Upper lobe of left lung (tissue), 4 donors: ENCODE measurements at regions not wholly inside any gene's neighbourhood (a gene's known extent, or its start where the extent isn't known, plus 50 kb on each side); places are given as distances from the start of the nearest gene placed in this dataset.

Source experiments
- EP300 ChIP-seq, 4 donors: sonication (generic); formaldehyde crosslinking; IDR thresholded peaks; one replicate each; pipeline ENCODE4 v1.5.1; 2017; ENCODE audit warnings: antibody characterized with exemption in 4 of 4, control low read depth in 2 of 4
- POLR2A ChIP-seq, 4 donors: fragments of 450-650 bp; IDR thresholded peaks; one replicate each; pipeline ENCODE4 v1.5.1; 2016 to 2017; ENCODE audit warnings: antibody characterized with exemption in 4 of 4, mild to moderate bottlenecking in 2 of 4
- POLR2AphosphoS5 ChIP-seq, 2 donors: sonication (generic); formaldehyde crosslinking; IDR thresholded peaks; one replicate each; pipeline ENCODE4 v1.5.1; 2017; ENCODE audit warnings: antibody characterized with exemption in 2 of 2
- TF ChIP-seq, protein P1 (sequence below), 6 experiments: fragments of 450-650 bp in 4 of 6; fragments of 200-600 bp in 2 of 6; sonication (generic) in 2 of 6; IDR thresholded peaks; one replicate each; pipeline ENCODE4 v1.5.1; 2016 to 2019; ENCODE audit warnings: antibody characterized with exemption in 6 of 6

DNA sequence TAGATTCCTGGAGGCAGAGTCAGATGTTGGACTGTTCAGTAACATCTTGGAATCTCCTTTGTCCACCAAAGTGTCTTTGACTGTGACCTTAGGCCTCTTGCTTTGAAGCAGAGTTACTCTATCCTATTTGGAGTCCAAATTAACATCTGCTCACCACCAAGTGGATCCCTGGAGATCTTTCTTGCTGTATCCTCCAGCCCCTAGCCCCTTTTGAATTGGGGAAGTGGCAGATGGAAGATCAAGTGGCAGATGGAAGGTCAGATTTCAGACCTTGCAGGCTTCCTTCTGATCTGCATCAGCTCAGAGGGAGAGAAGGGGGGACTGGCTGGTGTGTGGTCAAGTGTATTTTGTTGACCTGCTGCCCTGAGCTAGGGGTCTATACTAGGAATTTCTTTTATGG is 125.0 kb upstream of the ROPN1 start:
- TF ChIP-seq POLR2A (IDR thresholded peaks at IDR 0.05) (no peak), EP300 (IDR thresholded peaks at IDR 0.05) (no peak), POLR2AphosphoS5 (IDR thresholded peaks at IDR 0.05) (no peak)
- TF ChIP-seq, protein P1, sequence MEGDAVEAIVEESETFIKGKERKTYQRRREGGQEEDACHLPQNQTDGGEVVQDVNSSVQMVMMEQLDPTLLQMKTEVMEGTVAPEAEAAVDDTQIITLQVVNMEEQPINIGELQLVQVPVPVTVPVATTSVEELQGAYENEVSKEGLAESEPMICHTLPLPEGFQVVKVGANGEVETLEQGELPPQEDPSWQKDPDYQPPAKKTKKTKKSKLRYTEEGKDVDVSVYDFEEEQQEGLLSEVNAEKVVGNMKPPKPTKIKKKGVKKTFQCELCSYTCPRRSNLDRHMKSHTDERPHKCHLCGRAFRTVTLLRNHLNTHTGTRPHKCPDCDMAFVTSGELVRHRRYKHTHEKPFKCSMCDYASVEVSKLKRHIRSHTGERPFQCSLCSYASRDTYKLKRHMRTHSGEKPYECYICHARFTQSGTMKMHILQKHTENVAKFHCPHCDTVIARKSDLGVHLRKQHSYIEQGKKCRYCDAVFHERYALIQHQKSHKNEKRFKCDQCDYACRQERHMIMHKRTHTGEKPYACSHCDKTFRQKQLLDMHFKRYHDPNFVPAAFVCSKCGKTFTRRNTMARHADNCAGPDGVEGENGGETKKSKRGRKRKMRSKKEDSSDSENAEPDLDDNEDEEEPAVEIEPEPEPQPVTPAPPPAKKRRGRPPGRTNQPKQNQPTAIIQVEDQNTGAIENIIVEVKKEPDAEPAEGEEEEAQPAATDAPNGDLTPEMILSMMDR (IDR thresholded peaks at IDR 0.05): no peak
